GM12878 (cell line): ENCODE measurements at regions not wholly inside any gene's neighbourhood (a gene's known extent, or its start where the extent isn't known, plus 50 kb on each side); places are given as distances from the start of the nearest gene placed in this dataset.

Experiments
- ATAC-seq: fragments of 200-7000 bp; cut with Tn5 transposase; 3 replicates; pipeline ENCODE4 v1.9.1; 2020; ENCODE audit warnings: mild to moderate bottlenecking, moderate library complexity
- BruUV-seq: library from RNA; stranded (reverse); fragments of 400-500 nt; replicated peaks from 2 replicates; lab custom pipeline; 2021; lab: Mats Ljungman, UMichigan
- CTCF ChIA-PET: fragments of 300-600 bp; sonication (Branson Sonifier 250); formaldehyde crosslinking; extraction: SDS; loops from one replicate; lab custom pipeline; 2021; ENCODE audit warnings: inconsistent platforms; lab: Yijun Ruan, JAX
- POLR2A ChIA-PET: fragments of 350-600 bp; formaldehyde crosslinking; extraction: SDS; loops from one replicate; lab custom pipeline; 2021; ENCODE audit warnings: inconsistent platforms; lab: Charles Lee
- RAD21 ChIA-PET: fragments of 300-600 bp; sonication (Branson Sonifier 250); formaldehyde crosslinking; loops from one replicate; lab custom pipeline; 2023; ENCODE audit warnings: antibody characterized with exemption; ENCODE audit not compliant: unreplicated experiment; lab: Charles Lee
- SMC1A ChIA-PET: fragments of 300-600 bp; sonication (Branson Sonifier 250); formaldehyde crosslinking; loops from one replicate; lab custom pipeline; 2023; ENCODE audit not compliant: unreplicated experiment, uncharacterized antibody; lab: Charles Lee
- DNase-seq: peaks from one replicate; pipeline ENCODE4 v3.0.0-alpha.2; 2011; ENCODE audit warnings: low read depth, low spot score
- FAIRE-seq: peaks from 3 replicates; lab custom pipeline; 2011; peaks lifted over from hg19 to GRCh38; lab: Jason Lieb, UNC
- H2AFZ ChIP-seq: 2 replicates; pipeline ENCODE4 v1.6.0; 2011; ENCODE audit warnings: low read depth, low read length, control low read depth; ENCODE audit not compliant: control insufficient read depth
- H3K27ac ChIP-seq: 2 replicates; pipeline ENCODE4 v1.5.1; 2011; ENCODE audit warnings: control low read depth; ENCODE audit not compliant: control insufficient read depth, insufficient read depth
- H3K27me3 ChIP-seq, 2 experiments: replicated peaks in 1 of 2; 2 replicates each; pipeline versions ENCODE4 v1.6.0 to v1.6.1; 2011; ENCODE audit warnings: low read length in 1 of 2; ENCODE audit not compliant: control insufficient read depth in 2 of 2, insufficient read depth in 2 of 2
- H3K36me3 ChIP-seq, 2 experiments: 2 replicates each; pipeline ENCODE4 v1.5.1; 2011; ENCODE audit warnings: low read length in 1 of 2; ENCODE audit not compliant: control insufficient read depth in 2 of 2, insufficient read depth in 2 of 2
- H3K4me1 ChIP-seq: 2 replicates; pipeline ENCODE4 v1.6.1; 2011; ENCODE audit warnings: mild to moderate bottlenecking, low read length, moderate library complexity, mixed read lengths; ENCODE audit not compliant: control insufficient read depth, insufficient read depth
- H3K4me2 ChIP-seq: 2 replicates; pipeline ENCODE4 v1.6.0; 2011; ENCODE audit warnings: control low read depth; ENCODE audit not compliant: control insufficient read depth, insufficient read depth
- H3K4me3 ChIP-seq: fragments of 200-600 bp; sonication (generic); 2 replicates; pipeline ENCODE4 v1.5.1; 2016
- H3K79me2 ChIP-seq: 2 replicates; pipeline ENCODE4 v1.6.0; 2011; ENCODE audit warnings: low read length; ENCODE audit not compliant: control insufficient read depth, insufficient read depth
- H3K9ac ChIP-seq: 2 replicates; pipeline ENCODE4 v1.8.0; 2011; ENCODE audit warnings: low read length, control low read depth, mixed read lengths; ENCODE audit not compliant: control insufficient read depth, insufficient read depth
- H3K9me3 ChIP-seq: replicated peaks from 3 replicates; pipeline ENCODE4 v1.5.1; 2011; ENCODE audit warnings: mild to moderate bottlenecking, low read length; ENCODE audit not compliant: control insufficient read depth, insufficient read depth
- H4K20me1 ChIP-seq: 2 replicates; pipeline ENCODE4 v1.6.0; 2011; ENCODE audit not compliant: control insufficient read depth, insufficient read depth
- KDM1A ChIP-seq: fragments of 200-600 bp; sonication (generic); IDR thresholded peaks from 2 replicates; pipeline ENCODE4 v1.6.1; 2016; ENCODE audit warnings: borderline replicate concordance
- TAF1 ChIP-seq: IDR thresholded peaks from 2 replicates; pipeline ENCODE4 v1.6.1; 2011; ENCODE audit warnings: mild to moderate bottlenecking, low read depth, low read length, borderline replicate concordance
- YY1 ChIP-seq: IDR thresholded peaks from 2 replicates; pipeline ENCODE4 v1.6.1; 2011; ENCODE audit warnings: low read depth, mild to moderate bottlenecking, low read length
- ZNF384 ChIP-seq: IDR thresholded peaks from 2 replicates; pipeline ENCODE4 v1.6.1; 2012; ENCODE audit warnings: low read depth, mild to moderate bottlenecking, low read length, improper control_type of control experiment, borderline replicate concordance
- ZNF622 ChIP-seq: fragments of 450-650 bp; IDR thresholded peaks from 2 replicates; pipeline ENCODE4 v1.6.1; 2017; ENCODE audit warnings: mild to moderate bottlenecking, inconsistent platforms
- WGBS: methylation state at CpG from one replicate; pipeline ENCODE4 v1.1.6; 2016; ENCODE audit warnings: low lambda C conversion rate; ENCODE audit not compliant: insufficient replicate concordance, insufficient coverage; ENCODE audit errors: missing lambda C conversion rate; 5-methylcytosine and 5-hydroxymethylcytosine counted together
- in situ Hi-C: fragments of 300-500 bp; cut with MboI; formaldehyde crosslinking; loops from 9 replicates; pipeline ENCODE4 v1.14.3; 2018; ENCODE audit warnings: mixed read lengths
- intact Hi-C: fragments of 100-400 bp; cut with micrococcal nuclease; formaldehyde crosslinking; loops from one replicate; pipeline ENCODE4 v1.14.2; 2022; ENCODE audit not compliant: unreplicated experiment
- TF ChIP-seq, protein P1 (sequence below), 3 experiments: IDR thresholded peaks in 2 of 3; conservative IDR thresholded peaks in 1 of 3; 2 replicates each; pipeline ENCODE4 v1.5.1; 2011; ENCODE audit warnings: low read depth in 3 of 3, low read length in 3 of 3, mild to moderate bottlenecking in 3 of 3, control low read depth in 2 of 3, moderate library complexity in 2 of 3, inconsistent platforms in 1 of 3, mixed read lengths in 1 of 3; ENCODE audit not compliant: control insufficient read depth in 2 of 3, insufficient read depth in 1 of 3; ENCODE audit errors: extremely low read depth in 1 of 3

DNA sequence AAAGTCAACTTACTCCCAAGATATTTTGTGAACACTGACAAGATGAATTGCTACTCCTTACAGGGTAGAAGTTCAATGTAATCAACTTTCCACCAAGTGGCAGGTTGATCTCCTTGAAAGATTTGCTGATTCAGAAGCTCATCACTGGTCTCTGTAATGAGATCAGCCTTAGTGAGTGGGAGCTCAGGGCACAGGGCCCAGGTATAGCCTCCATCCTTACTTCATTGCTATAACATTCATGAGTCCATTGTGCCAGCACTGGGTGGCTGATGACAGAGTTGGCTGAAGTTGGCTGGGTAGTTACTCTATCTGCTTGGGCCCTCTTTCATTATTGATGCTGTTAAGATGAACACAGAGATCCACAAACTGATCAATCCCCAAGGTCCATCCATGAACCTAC, 379.0 kb downstream of the IRS1 start:
- ATAC-seq = no peak
- Histone ChIP-seq H3K79me2 (no peaks in the 10 kb centered on the region), H3K27ac (no peak overlapping the region), H4K20me1 (no peaks in the 10 kb centered on the region)
- no peak for TF ChIP-seq ZNF622
- TF ChIP-seq, all 136 proteins: peak for 0
- H3K27me3 ChIP-seq = no peaks in the 10 kb centered on the region; a peak in 1 of 4 replicates
- FAIRE-seq = no peak
- SMC1A ChIA-PET = no interaction called here
- H3K4me3 ChIP-seq = no peak overlapping the region
- no peak overlapping the region for H2AFZ ChIP-seq
- intact Hi-C loops (no loop called here), in situ Hi-C loops (no loop called here)
- BruUV-seq = no TSS peak
- POLR2A ChIA-PET = no interaction called here
- H3K36me3 ChIP-seq = no peaks in the 10 kb centered on the region
- CTCF ChIA-PET = interaction anchor here (1.5 kb wide), 1 partner anchor 13 kb away, joined by 3 read pairs; no protein-coding TSS in a partner anchor
- RAD21 ChIA-PET = interaction anchor here (1.1 kb wide), 1 partner anchor 18 kb away, joined by 3 read pairs; no protein-coding TSS in a partner anchor
- no peaks in the 10 kb centered on the region for H3K9me3 ChIP-seq
- no peak for DNase-seq
- no peaks in the 10 kb centered on the region for H3K4me1 ChIP-seq
- H3K9ac ChIP-seq = no peak overlapping the region
- no peak overlapping the region for H3K4me2 ChIP-seq

DNA sequence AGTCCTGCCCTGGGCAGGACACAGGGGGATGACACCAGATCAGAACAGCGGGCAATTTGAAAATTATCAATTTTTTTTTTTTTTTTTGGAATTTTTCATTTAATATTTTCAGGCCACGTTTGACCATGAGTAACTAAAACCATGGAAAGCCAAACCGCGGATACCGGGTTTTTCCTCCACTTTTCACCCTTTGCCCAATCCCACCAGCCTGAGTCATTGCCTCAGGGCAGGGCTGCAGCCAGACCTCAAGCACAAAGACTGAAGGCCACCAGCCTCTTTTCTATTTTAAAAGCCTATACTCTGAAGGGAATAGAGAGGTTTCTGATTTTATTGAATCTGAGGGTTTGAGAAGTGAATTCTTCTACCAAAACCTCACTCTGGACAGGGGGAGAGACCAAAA, 381.1 kb downstream of the IRS1 start:
- no peak for FAIRE-seq

More for the DNA sequence above, 381.1 kb downstream of the IRS1 start:
- Histone ChIP-seq H3K4me2 (no peak overlapping the region), H3K4me3 (no peak overlapping the region), H3K4me1 (no peaks in the 10 kb centered on the region), H4K20me1 (no peaks in the 10 kb centered on the region), H3K27ac (no peak overlapping the region), H3K36me3 (no peaks in the 10 kb centered on the region), H3K79me2 (no peaks in the 10 kb centered on the region), H3K9ac (no peak overlapping the region), H2AFZ (no peak overlapping the region), H3K27me3 (no peaks in the 10 kb centered on the region), H3K9me3 (no peaks in the 10 kb centered on the region)
- whole genome bisulfite sequencing = 55% methylated on average over 4 of the region's 5 CpGs
- ChIA-PET CTCF (no interaction called here), RAD21 (no interaction called here), SMC1A (no interaction called here), POLR2A (no interaction called here)
- in situ Hi-C loops = no loop called here
- DNase-seq = no peak
- TF ChIP-seq YY1 (no peak), KDM1A (no peak), ZNF384 (no peak), TAF1 (no peak)
- TF ChIP-seq, protein P1, sequence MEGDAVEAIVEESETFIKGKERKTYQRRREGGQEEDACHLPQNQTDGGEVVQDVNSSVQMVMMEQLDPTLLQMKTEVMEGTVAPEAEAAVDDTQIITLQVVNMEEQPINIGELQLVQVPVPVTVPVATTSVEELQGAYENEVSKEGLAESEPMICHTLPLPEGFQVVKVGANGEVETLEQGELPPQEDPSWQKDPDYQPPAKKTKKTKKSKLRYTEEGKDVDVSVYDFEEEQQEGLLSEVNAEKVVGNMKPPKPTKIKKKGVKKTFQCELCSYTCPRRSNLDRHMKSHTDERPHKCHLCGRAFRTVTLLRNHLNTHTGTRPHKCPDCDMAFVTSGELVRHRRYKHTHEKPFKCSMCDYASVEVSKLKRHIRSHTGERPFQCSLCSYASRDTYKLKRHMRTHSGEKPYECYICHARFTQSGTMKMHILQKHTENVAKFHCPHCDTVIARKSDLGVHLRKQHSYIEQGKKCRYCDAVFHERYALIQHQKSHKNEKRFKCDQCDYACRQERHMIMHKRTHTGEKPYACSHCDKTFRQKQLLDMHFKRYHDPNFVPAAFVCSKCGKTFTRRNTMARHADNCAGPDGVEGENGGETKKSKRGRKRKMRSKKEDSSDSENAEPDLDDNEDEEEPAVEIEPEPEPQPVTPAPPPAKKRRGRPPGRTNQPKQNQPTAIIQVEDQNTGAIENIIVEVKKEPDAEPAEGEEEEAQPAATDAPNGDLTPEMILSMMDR (IDR thresholded peaks at IDR 0.05 in 2 of 3, conservative IDR thresholded peaks at IDR 0.05 in 1 of 3; ENCODE audit: control insufficient read depth in 2 of 3, extremely low read depth in 1 of 3, insufficient read depth in 1 of 3, low read depth in 3 of 3, low read length in 3 of 3) = no peak
- BruUV-seq = no TSS peak
- no peak for ATAC-seq
- intact Hi-C loops = no loop called here
